PC-9 (cell line): ENCODE measurements at regions not wholly inside any gene's neighbourhood (a gene's known extent, or its start where the extent isn't known, plus 50 kb on each side); places are given as distances from the start of the nearest gene placed in this dataset.

Source experiments
- CTCF ChIP-seq: fragments of 200-600 bp; sonication (generic); conservative IDR thresholded peaks from 2 replicates; pipeline ENCODE4 v1.6.1; 2017; ENCODE audit warnings: mixed run types, antibody characterized with exemption, mild to moderate bottlenecking, moderate library complexity
- EZH2 ChIP-seq: fragments of 200-600 bp; sonication (generic); IDR thresholded peaks from 2 replicates; pipeline ENCODE4 v1.8.0; 2017; ENCODE audit warnings: antibody characterized with exemption, low read depth

GRCh38 chr22:48692734-48693376, 1134.8 kb downstream of the BRD1 start:
- TF ChIP-seq CTCF = no peak
- TF ChIP-seq EZH2 = no peak
